Astrocyte of the cerebellum (primary cell): ENCODE measurements at regions not wholly inside any gene's neighbourhood (a gene's known extent, or its start where the extent isn't known, plus 50 kb on each side); places are given as distances from the start of the nearest gene placed in this dataset.

ENCODE experiments used
- DNase-seq: peaks from one replicate; pipeline ENCODE4 v3.0.0-alpha.2; 2011; ENCODE audit warnings: low read depth
- H3K4me3 ChIP-seq: 2 replicates; pipeline ENCODE4 v1.5.1; 2011; ENCODE audit warnings: mild to moderate bottlenecking, low read depth, low read length, moderate library complexity
- CTCF ChIP-seq: IDR thresholded peaks from 2 replicates; pipeline ENCODE4 v1.5.1; 2012; ENCODE audit warnings: low read length, low read depth, moderate library complexity, mild to moderate bottlenecking; ENCODE audit errors: missing control alignments
- in situ Hi-C: cut with HindIII; loops from 2 replicates; pipeline ENCODE4 v1.10.0; 2017; ENCODE audit warnings: low sequenced_read_pairs

DNA sequence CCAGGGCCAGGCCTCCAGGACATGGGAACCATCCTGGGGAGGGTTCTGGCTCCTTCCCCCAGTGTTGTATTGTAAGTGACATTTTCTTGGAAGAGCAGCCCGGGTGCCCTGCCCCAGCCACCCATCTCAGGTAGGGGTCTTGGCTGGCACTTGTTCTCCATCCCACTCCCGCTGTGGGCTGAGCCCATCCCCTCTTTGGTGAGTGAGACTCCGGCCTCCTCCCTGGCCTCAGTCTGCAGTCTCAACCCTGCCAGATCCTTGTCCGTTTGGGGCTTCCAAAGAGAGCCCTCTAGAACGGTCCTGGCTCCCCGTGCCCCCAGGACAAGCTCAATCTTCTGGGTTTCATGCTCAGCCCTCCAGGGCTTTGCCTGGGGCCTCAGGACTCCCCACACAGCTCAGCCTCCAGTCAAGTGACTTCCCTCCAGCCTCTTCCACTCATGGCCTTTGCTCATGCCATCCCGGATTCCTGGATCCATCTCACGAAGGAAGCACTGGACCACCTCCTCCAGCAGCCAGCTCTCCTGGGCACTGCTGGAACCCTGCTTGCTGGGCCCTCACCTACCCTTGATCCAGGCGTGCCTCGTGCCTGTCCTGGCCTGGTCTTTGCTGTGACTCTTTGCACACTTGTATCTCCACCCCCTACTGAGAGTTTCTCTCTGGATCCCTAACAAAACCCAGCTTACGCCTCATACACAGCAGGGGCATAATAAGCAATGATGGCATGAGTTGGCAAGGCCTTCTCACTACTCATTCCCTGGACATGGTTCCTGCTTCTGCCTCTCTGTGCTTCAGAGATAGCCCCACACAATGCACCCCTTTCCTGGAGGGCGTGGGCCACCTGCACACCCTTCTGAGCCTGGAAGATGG, 297.4 kb upstream of the RTL1 start:
- in situ Hi-C loops = no loop called here
- TF ChIP-seq CTCF = no peak
- DNase-seq = no peak

GRCh38 chr14:101201535-101202151, 298.1 kb upstream of the RTL1 start:
- no peak for DNase-seq
- no peak overlapping the region for H3K4me3 ChIP-seq
- no peak for TF ChIP-seq CTCF
- in situ Hi-C loops = no loop called here

More for the DNA sequence above, 297.4 kb upstream of the RTL1 start:
- H3K4me3 ChIP-seq = no peak overlapping the region

DNA sequence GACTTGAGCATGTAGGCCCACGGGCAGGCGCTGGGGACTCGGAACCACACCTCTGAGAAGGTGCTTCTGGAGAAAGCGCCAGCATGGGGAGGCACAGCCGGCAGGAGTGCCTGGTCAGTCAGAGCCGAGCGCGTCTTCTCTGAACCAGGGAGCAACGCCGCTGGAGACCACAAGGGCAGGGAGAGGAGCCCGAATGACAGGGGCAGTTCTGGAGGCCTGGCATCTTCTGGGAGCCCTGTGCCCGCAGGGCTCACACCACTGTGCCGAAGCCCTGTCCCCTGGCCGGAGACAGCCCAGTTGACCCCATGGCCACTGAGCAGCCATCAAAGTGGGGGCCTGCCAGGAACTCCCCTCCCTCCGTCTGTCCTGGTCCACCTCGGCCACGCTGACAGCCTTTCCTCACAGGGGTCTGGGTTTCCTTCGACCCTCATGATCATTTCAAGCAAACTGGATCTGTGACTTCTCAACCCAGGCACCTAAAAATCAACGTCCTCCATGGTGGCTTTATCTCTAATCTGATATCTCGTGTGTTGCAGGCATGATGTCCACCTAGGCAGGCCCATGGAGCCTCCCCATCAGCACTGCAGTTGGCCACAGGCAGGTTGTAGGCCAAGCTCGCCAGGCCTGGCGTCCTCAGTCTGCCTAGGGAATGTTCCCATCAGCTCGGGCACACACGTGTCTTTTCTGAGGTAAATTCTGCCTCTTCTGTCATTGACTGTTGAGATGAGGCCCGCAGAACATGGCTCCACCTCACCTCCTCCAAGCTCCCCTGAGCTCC, 299.3 kb upstream of the RTL1 start:
- no peak for TF ChIP-seq CTCF
- in situ Hi-C loops = no loop called here
- H3K4me3 ChIP-seq = no peak overlapping the region
- DNase-seq = no peak

- in situ Hi-C loops = no loop called here
- H3K4me3 ChIP-seq = no peak overlapping the region
- TF ChIP-seq CTCF = no peak
- no peak for DNase-seq
Measured at GRCh38 chr14:101206556-101206955, 303.0 kb upstream of the RTL1 start.

- no peak overlapping the region for H3K4me3 ChIP-seq
- no peak for DNase-seq
- TF ChIP-seq CTCF = no peak
- in situ Hi-C loops = no loop called here
Measured at GRCh38 chr14:101207041-101207440, 303.5 kb upstream of the RTL1 start.

- no peak overlapping the region for H3K4me3 ChIP-seq
- in situ Hi-C loops = no loop called here
- DNase-seq = no peak
- TF ChIP-seq CTCF = no peak
Measured at GRCh38 chr14:101207897-101208296, 304.4 kb upstream of the RTL1 start.
